SK-N-SH (cell line): ENCODE measurements at regions not wholly inside any gene's neighbourhood (a gene's known extent, or its start where the extent isn't known, plus 50 kb on each side); places are given as distances from the start of the nearest gene placed in this dataset.
"Not testable (repeated sequence)": the region's sequence is repeated elsewhere in the genome, so short reads cannot be mapped to it uniquely, and the experiment has no call there.

Source experiments
- CTCF ChIA-PET: fragments of 300-600, 350-600 bp; formaldehyde crosslinking; extraction: SDS; loops from one replicate; lab custom pipeline; 2021; lab: Yijun Ruan, JAX
- POLR2A ChIA-PET: fragments of 350-600 bp; sonication (Branson Sonifier 250); formaldehyde crosslinking; extraction: SDS; loops from one replicate; lab custom pipeline; 2020; ENCODE audit warnings: antibody characterized with exemption, inconsistent platforms; lab: Yijun Ruan, JAX
- DNase-seq: peaks from one replicate; pipeline ENCODE4 v3.0.0; 2012
- H2AFZ ChIP-seq: fragments of 200-600 bp; sonication (generic); 2 replicates; pipeline ENCODE4 v1.8.1; 2016; ENCODE audit warnings: antibody characterized with exemption, mild to moderate bottlenecking, low read depth
- H3F3A ChIP-seq: fragments of 200-600 bp; sonication (generic); replicated peaks from 2 replicates; pipeline ENCODE3; 2016; ENCODE audit warnings: antibody characterized with exemption, mild to moderate bottlenecking; ENCODE audit not compliant: insufficient read depth
- H3K27ac ChIP-seq, 2 experiments: fragments of 200-500 bp in 1 of 2; fragments of 200-600 bp in 1 of 2; sonication (Bioruptor generic) in 1 of 2; sonication (generic), shearing (Covaris generic) in 1 of 2; 2 replicates each; pipeline versions ENCODE4 v1.5.1 to v1.6.1; 2014 to 2016; ENCODE audit warnings: low read depth in 2 of 2, inconsistent platforms in 1 of 2, low read length in 1 of 2, mild to moderate bottlenecking in 1 of 2, mixed read lengths in 1 of 2
- H3K27me3 ChIP-seq: fragments of 200-600 bp; sonication (generic), shearing (Covaris generic); 2 replicates; pipeline ENCODE4 v1.6.1; 2016; ENCODE audit warnings: mixed run types; ENCODE audit not compliant: insufficient read depth
- H3K36me3 ChIP-seq, 2 experiments: fragments of 200-500 bp in 1 of 2; fragments of 200-600 bp in 1 of 2; sonication (Bioruptor generic) in 1 of 2; sonication (generic) in 1 of 2; replicated peaks in 1 of 2; 2 replicates each; pipeline versions ENCODE3 to v1.5.1; 2014 to 2016; ENCODE audit warnings: low read length in 1 of 2, mild to moderate bottlenecking in 1 of 2; ENCODE audit not compliant: insufficient read depth in 2 of 2, control insufficient read depth in 1 of 2
- H3K4me1 ChIP-seq, 2 experiments: fragments of 200-500 bp in 1 of 2; fragments of 200-600 bp in 1 of 2; sonication (Bioruptor generic) in 1 of 2; sonication (generic), shearing (Covaris generic) in 1 of 2; 2 replicates each; pipeline versions ENCODE4 v1.5.1 to v1.6.1; 2014 to 2016; ENCODE audit warnings: low read depth in 1 of 2, low read length in 1 of 2, mixed run types in 1 of 2; ENCODE audit not compliant: insufficient read depth in 2 of 2, control insufficient read depth in 1 of 2
- H3K4me2 ChIP-seq: fragments of 200-600 bp; sonication (generic), shearing (Covaris generic); 2 replicates; pipeline ENCODE4 v1.6.1; 2017; ENCODE audit warnings: mixed run types
- H3K4me3 ChIP-seq, 2 experiments: fragments of 200-500 bp in 1 of 2; fragments of 200-600 bp in 1 of 2; sonication (Bioruptor generic) in 1 of 2; sonication (generic), shearing (Covaris generic) in 1 of 2; 2 replicates each; pipeline versions ENCODE4 v1.5.1 to v1.8.1; 2014 to 2016; ENCODE audit warnings: low read depth in 2 of 2, inconsistent platforms in 1 of 2, low read length in 1 of 2, mild to moderate bottlenecking in 1 of 2, mixed read lengths in 1 of 2, moderate library complexity in 1 of 2
- H3K79me2 ChIP-seq: fragments of 200-600 bp; sonication (generic); 2 replicates; pipeline ENCODE4 v1.8.1; 2017; ENCODE audit warnings: mild to moderate bottlenecking; ENCODE audit not compliant: insufficient read depth
- H3K9ac ChIP-seq: fragments of 200-600 bp; sonication (generic); 2 replicates; pipeline ENCODE4 v1.6.1; 2017; ENCODE audit warnings: mixed run types
- H3K9me2 ChIP-seq: fragments of 200-600 bp; sonication (generic); 2 replicates; pipeline ENCODE4 v1.6.1; 2017; ENCODE audit warnings: mixed run types
- H3K9me3 ChIP-seq: fragments of 200-600 bp; sonication (generic); 2 replicates; pipeline ENCODE4 v1.6.1; 2017; ENCODE audit warnings: mixed run types, mild to moderate bottlenecking, moderate library complexity
- H4K20me1 ChIP-seq: fragments of 200-600 bp; sonication (generic); 2 replicates; pipeline ENCODE4 v1.6.1; 2017; ENCODE audit warnings: mild to moderate bottlenecking, mixed run types; ENCODE audit not compliant: insufficient read depth
- CHD2 ChIP-seq: fragments of 150-350 bp; IDR thresholded peaks from 2 replicates; pipeline ENCODE4 v1.6.1; 2018; ENCODE audit warnings: low read length; ENCODE audit not compliant: partially characterized antibody
- EP300 ChIP-seq, 2 experiments: IDR thresholded peaks; 2 replicates each; pipeline versions ENCODE4 v1.4.0 to v1.6.1; 2012; ENCODE audit warnings: borderline replicate concordance in 1 of 2, low read depth in 1 of 2, low read length in 1 of 2
- EZH2phosphoT487 ChIP-seq: fragments of 200-600 bp; sonication (generic); IDR thresholded peaks from 2 replicates; pipeline ENCODE4 v1.6.1; 2017; ENCODE audit warnings: low read depth, mixed run types, mild to moderate bottlenecking, antibody characterized with exemption, moderate library complexity, borderline replicate concordance
- NFIC ChIP-seq: IDR thresholded peaks from 2 replicates; pipeline ENCODE4 v1.4.0; 2012; ENCODE audit warnings: borderline replicate concordance
- NRF1 ChIP-seq: IDR thresholded peaks from 2 replicates; pipeline ENCODE4 v1.6.1; 2012; ENCODE audit warnings: low read depth, mild to moderate bottlenecking, low read length
- SIN3A ChIP-seq: IDR thresholded peaks from 2 replicates; pipeline ENCODE4 v1.6.1; 2012; ENCODE audit warnings: low read depth, mild to moderate bottlenecking, low read length, moderate library complexity, borderline replicate concordance
- WGBS: methylation state at CpG from one replicate; pipeline ENCODE4 v1.1.6; 2017; ENCODE audit warnings: low lambda C conversion rate; 5-methylcytosine and 5-hydroxymethylcytosine counted together
- TF ChIP-seq, protein P1 (sequence below): fragments of 200-600 bp; sonication (generic); IDR thresholded peaks from 2 replicates; pipeline ENCODE4 v1.6.1; 2017; ENCODE audit warnings: antibody characterized with exemption, mild to moderate bottlenecking, moderate library complexity
- TF ChIP-seq, protein P2 (sequence below): IDR thresholded peaks from 2 replicates; pipeline ENCODE4 v1.6.1; 2012; ENCODE audit warnings: mild to moderate bottlenecking, low read depth, low read length, moderate library complexity

DNA sequence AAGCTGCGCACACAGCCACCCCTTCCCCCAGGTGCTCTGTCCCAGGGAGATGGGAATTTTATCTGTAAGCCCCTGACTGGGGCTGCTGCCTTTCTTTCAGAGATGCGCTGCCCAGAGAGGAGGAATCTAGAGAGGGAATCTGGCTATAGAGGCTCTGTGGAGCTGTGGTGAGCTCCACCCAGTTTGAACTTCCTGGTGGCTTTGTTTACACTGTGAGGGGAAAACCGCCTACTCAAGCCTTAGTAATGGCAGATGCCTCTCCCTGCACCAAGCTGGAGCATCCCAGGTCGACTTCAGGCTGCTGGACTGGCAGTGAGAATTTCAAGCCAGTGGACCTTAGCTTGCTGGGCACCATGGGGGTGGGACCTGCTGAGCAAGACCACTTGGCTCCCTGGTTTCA, 235.2 kb upstream of the GLRA1 start:
- H4K20me1 ChIP-seq, H3K4me1 ChIP-seq, H3K79me2 ChIP-seq, H3K27me3 ChIP-seq, H3K36me3 ChIP-seq, H3K9me3 ChIP-seq, H3K4me2 ChIP-seq, DNase-seq, H3F3A ChIP-seq, H3K9ac ChIP-seq, POLR2A ChIA-PET, H3K27ac ChIP-seq, H3K9me2 ChIP-seq, H3K4me3 ChIP-seq, H2AFZ ChIP-seq: not testable (repeated sequence)
- CTCF ChIA-PET, result interaction anchor here (2.2 kb wide), 1 partner anchor 17 kb away, joined by 8 read pairs; no protein-coding TSS in a partner anchor
- WGBS, result 10% methylated on average over 2 of the region's 4 CpGs

DNA sequence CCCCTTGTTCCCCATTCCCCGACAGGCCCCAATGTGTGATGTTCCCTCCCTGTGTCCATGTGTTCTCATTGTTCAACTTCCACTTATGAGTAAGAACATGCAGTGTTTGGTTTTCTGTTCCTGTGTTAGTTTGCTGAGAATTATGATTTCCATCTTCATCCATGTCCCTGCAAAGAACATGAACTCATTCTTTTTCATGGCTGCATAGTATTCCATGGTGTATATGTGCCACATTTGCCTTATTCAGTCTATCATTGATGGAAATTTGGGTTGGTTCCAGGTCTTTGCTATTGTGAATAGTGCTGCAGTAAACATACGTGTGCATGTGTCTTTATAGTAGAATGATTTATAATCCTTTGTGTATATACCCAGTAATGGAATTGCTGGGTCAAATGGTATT, 229.8 kb upstream of the GLRA1 start:
- H2AFZ ChIP-seq, H3K36me3 ChIP-seq, H4K20me1 ChIP-seq, H3K9me3 ChIP-seq, POLR2A ChIA-PET, H3F3A ChIP-seq, H3K27ac ChIP-seq, DNase-seq, H3K4me3 ChIP-seq, H3K4me1 ChIP-seq, CTCF ChIA-PET, H3K9me2 ChIP-seq, H3K27me3 ChIP-seq, H3K9ac ChIP-seq, H3K79me2 ChIP-seq, H3K4me2 ChIP-seq: not testable (repeated sequence)
- WGBS, result 15% methylated on average over 2 of the region's 2 CpGs

DNA sequence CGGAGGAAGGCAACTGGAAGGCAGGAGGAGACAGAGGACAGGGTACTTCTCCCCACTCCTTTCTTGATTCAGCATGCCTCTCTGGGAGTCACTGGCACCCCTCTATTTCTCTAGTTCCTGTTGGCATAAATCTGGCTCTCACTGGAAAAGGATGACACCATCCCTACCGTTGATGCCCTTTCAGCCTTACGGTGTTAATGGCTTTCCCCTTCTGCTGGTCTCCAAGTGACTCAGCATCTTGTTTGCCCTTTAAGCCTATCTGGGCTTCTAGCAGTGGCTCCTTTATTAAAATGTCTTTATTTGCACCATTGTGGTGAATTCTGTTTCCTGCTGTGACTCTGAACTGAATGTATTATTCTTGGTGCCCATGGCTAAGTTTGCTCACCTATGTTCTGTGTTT, 227.3 kb upstream of the GLRA1 start:
- CTCF ChIA-PET, result interaction anchor here (1.0 kb wide), 1 partner anchor 9 kb away, joined by 3 read pairs; no protein-coding TSS in a partner anchor
- Histone ChIP-seq H3K27me3 (no peaks in the 10 kb centered on the region), H3K9me2 (no peaks in the 10 kb centered on the region), H3K4me2 (no peak overlapping the region), H3K27ac (no peak overlapping the region), H3K9me3 (no peaks in the 10 kb centered on the region), H4K20me1 (no peaks in the 10 kb centered on the region), H3K79me2 (no peaks in the 10 kb centered on the region), H2AFZ (no peak overlapping the region), H3K4me1 (no peaks in the 10 kb centered on the region)
- WGBS, result 23% methylated on average over 3 of the region's 3 CpGs
- TF ChIP-seq EP300 (IDR thresholded peaks at IDR 0.05; ENCODE audit: borderline replicate concordance in 1 of 2, low read depth in 1 of 2, low read length in 1 of 2) (no peak), NRF1 (no peak), NFIC (no peak), SIN3A (no peak), EZH2phosphoT487 (no peak), CHD2 (no peak)
- TF ChIP-seq, protein P1, sequence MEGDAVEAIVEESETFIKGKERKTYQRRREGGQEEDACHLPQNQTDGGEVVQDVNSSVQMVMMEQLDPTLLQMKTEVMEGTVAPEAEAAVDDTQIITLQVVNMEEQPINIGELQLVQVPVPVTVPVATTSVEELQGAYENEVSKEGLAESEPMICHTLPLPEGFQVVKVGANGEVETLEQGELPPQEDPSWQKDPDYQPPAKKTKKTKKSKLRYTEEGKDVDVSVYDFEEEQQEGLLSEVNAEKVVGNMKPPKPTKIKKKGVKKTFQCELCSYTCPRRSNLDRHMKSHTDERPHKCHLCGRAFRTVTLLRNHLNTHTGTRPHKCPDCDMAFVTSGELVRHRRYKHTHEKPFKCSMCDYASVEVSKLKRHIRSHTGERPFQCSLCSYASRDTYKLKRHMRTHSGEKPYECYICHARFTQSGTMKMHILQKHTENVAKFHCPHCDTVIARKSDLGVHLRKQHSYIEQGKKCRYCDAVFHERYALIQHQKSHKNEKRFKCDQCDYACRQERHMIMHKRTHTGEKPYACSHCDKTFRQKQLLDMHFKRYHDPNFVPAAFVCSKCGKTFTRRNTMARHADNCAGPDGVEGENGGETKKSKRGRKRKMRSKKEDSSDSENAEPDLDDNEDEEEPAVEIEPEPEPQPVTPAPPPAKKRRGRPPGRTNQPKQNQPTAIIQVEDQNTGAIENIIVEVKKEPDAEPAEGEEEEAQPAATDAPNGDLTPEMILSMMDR, result no peak
- TF ChIP-seq, protein P2, sequence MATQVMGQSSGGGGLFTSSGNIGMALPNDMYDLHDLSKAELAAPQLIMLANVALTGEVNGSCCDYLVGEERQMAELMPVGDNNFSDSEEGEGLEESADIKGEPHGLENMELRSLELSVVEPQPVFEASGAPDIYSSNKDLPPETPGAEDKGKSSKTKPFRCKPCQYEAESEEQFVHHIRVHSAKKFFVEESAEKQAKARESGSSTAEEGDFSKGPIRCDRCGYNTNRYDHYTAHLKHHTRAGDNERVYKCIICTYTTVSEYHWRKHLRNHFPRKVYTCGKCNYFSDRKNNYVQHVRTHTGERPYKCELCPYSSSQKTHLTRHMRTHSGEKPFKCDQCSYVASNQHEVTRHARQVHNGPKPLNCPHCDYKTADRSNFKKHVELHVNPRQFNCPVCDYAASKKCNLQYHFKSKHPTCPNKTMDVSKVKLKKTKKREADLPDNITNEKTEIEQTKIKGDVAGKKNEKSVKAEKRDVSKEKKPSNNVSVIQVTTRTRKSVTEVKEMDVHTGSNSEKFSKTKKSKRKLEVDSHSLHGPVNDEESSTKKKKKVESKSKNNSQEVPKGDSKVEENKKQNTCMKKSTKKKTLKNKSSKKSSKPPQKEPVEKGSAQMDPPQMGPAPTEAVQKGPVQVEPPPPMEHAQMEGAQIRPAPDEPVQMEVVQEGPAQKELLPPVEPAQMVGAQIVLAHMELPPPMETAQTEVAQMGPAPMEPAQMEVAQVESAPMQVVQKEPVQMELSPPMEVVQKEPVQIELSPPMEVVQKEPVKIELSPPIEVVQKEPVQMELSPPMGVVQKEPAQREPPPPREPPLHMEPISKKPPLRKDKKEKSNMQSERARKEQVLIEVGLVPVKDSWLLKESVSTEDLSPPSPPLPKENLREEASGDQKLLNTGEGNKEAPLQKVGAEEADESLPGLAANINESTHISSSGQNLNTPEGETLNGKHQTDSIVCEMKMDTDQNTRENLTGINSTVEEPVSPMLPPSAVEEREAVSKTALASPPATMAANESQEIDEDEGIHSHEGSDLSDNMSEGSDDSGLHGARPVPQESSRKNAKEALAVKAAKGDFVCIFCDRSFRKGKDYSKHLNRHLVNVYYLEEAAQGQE, result no peak
- TF ChIP-seq, all 33 proteins: peak for 0
- no peak overlapping the region for H3K9ac ChIP-seq
- no peak for DNase-seq
- POLR2A ChIA-PET, result no interaction called here
- H3K36me3 ChIP-seq, result no peaks in the 10 kb centered on the region
- H3K4me3 ChIP-seq, result no peak overlapping the region
- no peaks in the 10 kb centered on the region for H3F3A ChIP-seq
